ENCODE measurements at regions not wholly inside any gene's neighbourhood (a gene's known extent, or its start where the extent isn't known, plus 50 kb on each side); places are given as distances from the start of the nearest gene placed in this dataset.

DNA sequence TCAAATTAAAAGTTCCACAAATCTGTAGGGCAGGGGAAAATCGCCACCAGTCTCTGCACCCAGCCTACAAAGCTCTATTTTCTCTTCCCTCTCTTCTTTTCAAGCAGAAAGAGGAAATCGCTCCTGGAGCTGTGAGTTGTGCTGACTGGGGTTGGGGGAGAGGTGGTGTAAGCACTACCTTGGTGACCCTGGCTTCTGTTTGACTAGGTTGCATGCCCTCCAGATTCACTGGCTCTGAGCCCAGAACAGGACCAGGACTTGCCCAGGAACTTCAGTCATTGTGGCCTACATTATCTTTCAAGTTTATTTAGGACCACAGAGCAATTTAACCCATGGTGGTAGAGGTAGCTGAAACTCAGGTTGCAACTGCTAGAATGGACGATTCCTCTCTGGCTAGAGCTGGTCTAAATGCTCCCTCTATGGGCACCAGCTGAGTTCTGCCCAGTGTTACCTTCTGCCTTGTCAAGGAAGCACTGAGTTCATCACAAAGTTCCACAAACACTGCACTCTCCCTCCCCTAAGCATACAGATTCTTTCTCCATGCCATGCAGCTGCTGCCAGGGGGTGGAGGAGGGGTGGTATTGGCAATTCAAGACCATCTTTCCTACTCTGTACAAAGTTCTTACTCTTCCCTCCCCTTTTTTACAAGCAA is 122.0 kb upstream of the BMP5 start:
- no peaks in the 10 kb centered on the region for H3K79me2 ChIP-seq (ENCODE audit: insufficient read depth)
- no peaks in the 10 kb centered on the region for H3K9me3 ChIP-seq (ENCODE audit: low read depth)
- no peak overlapping the region for H2AFZ ChIP-seq
- in situ Hi-C loops (cut with MboI): loop anchor here (25.0 kb wide), 1 partner anchor 565 kb away; no protein-coding TSS in a partner anchor
- H3K27me3 ChIP-seq (replicated peaks; ENCODE audit: insufficient read depth): no peaks in the 10 kb centered on the region
- no peak overlapping the region for H3K27ac ChIP-seq
- DNase-seq: no peak
- H3K9me2 ChIP-seq (ENCODE audit: insufficient read depth): no peaks in the 10 kb centered on the region
- no peak overlapping the region for H3K9ac ChIP-seq
- TF ChIP-seq EZH2phosphoT487 (IDR thresholded peaks at IDR 0.05; ENCODE audit: insufficient read depth, low read depth) (no peak), EZH2 (IDR thresholded peaks at IDR 0.05; ENCODE audit: insufficient read depth, poor library complexity, severe bottlenecking) (no peak)
- no peaks in the 10 kb centered on the region for H3K36me3 ChIP-seq (ENCODE audit: low read depth)
- H3K4me3 ChIP-seq: no peak overlapping the region
- no peaks in the 10 kb centered on the region for H3F3A ChIP-seq (ENCODE audit: insufficient read depth)
- no peak overlapping the region for H3K4me2 ChIP-seq (ENCODE audit: unreplicated experiment)
- 59 to 60% methylated on average over 3 of the region's 3 CpGs for WGBS, 2 experiments (ENCODE audit: low coverage in 1 of 2, low lambda C conversion rate in 2 of 2, missing lambda C conversion rate in 2 of 2)
- H4K20me1 ChIP-seq (ENCODE audit: insufficient read depth): no peaks in the 10 kb centered on the region
- H3K4me1 ChIP-seq (ENCODE audit: insufficient read depth): peaks cover 3% of the 10 kb centered on the region; the same call in 1 of the 2 replicates

DNA sequence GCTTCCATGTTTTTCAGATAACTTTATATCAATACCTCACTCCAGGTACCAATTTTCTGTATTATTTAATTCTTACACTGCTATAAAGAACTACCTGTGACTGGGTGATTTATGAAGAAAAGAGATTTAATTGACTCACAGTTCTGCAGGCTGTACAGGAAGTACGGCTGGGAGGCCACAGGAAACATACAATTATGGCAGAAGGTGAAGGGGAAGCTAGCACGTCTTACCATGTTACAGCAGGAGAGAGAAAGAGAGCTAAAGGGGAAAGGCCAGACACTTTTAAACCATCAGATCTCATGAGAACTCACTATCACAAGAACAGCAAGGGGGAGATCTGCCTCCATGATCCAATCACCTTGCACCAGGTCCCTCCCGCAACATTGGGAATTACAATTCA is 119.1 kb upstream of the BMP5 start:
- Histone ChIP-seq H3K79me2 (ENCODE audit: insufficient read depth) (no peaks in the 10 kb centered on the region), H3K9ac (no peak overlapping the region), H3K9me2 (ENCODE audit: insufficient read depth) (no peaks in the 10 kb centered on the region), H3K4me2 (ENCODE audit: unreplicated experiment) (no peak overlapping the region), H4K20me1 (ENCODE audit: insufficient read depth) (no peaks in the 10 kb centered on the region), H3K27ac (no peak overlapping the region), H3K9me3 (ENCODE audit: low read depth) (no peaks in the 10 kb centered on the region), H2AFZ (no peak overlapping the region), H3F3A (ENCODE audit: insufficient read depth) (no peaks in the 10 kb centered on the region), H3K36me3 (ENCODE audit: low read depth) (no peaks in the 10 kb centered on the region), H3K27me3 (replicated peaks; ENCODE audit: insufficient read depth) (no peaks in the 10 kb centered on the region), H3K4me1 (ENCODE audit: insufficient read depth) (no peaks in the 10 kb centered on the region), H3K4me3 (no peak overlapping the region)
- TF ChIP-seq EZH2phosphoT487 (IDR thresholded peaks at IDR 0.05; ENCODE audit: insufficient read depth, low read depth) (no peak), EZH2 (IDR thresholded peaks at IDR 0.05; ENCODE audit: insufficient read depth, poor library complexity, severe bottlenecking) (no peak)
- 67 to 77% methylated on average over 3 of the region's 3 CpGs for WGBS, 2 experiments (ENCODE audit: low coverage in 1 of 2, low lambda C conversion rate in 2 of 2, missing lambda C conversion rate in 2 of 2)
- DNase-seq: no peak
- in situ Hi-C loops (cut with MboI): loop anchor here (25.0 kb wide), 1 partner anchor 568 kb away; no protein-coding TSS in a partner anchor

DNA sequence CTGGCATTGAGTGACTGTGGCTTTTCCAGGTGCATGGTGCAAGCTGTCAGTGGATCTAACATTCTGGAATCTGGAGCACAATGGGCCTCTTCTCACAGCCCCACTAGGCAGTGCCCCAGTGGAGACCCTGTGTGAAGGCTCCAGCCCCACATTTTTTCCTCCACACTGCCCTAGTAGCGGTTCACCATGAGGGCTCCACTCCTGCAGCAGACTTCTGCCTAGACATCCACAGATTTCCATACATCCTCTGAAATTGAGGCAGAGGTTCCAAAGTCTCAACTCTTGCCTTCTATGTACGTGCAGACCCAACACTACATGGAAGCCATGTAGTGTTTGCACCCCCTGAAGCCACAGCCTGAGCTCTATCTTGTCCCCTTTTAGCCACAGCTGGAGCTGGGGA is 118.0 kb upstream of the BMP5 start:
- no peaks in the 10 kb centered on the region for H4K20me1 ChIP-seq (ENCODE audit: insufficient read depth)
- TF ChIP-seq EZH2phosphoT487 (IDR thresholded peaks at IDR 0.05; ENCODE audit: insufficient read depth, low read depth) (no peak), EZH2 (IDR thresholded peaks at IDR 0.05; ENCODE audit: insufficient read depth, poor library complexity, severe bottlenecking) (no peak)
- no peaks in the 10 kb centered on the region for H3K9me3 ChIP-seq (ENCODE audit: low read depth)
- H2AFZ ChIP-seq: no peak overlapping the region
- H3K27ac ChIP-seq: no peak overlapping the region
- no peaks in the 10 kb centered on the region for H3K9me2 ChIP-seq (ENCODE audit: insufficient read depth)
- DNase-seq: no peak
- no peak overlapping the region for H3K4me3 ChIP-seq
- no peak overlapping the region for H3K4me2 ChIP-seq (ENCODE audit: unreplicated experiment)
- no peaks in the 10 kb centered on the region for H3K36me3 ChIP-seq (ENCODE audit: low read depth)
- 31 to 46% methylated on average over 2 of the region's 2 CpGs for WGBS, 2 experiments (ENCODE audit: low coverage in 1 of 2, low lambda C conversion rate in 2 of 2, missing lambda C conversion rate in 2 of 2)
- H3K9ac ChIP-seq: no peak overlapping the region
- no peaks in the 10 kb centered on the region for H3K79me2 ChIP-seq (ENCODE audit: insufficient read depth)
- H3K27me3 ChIP-seq (replicated peaks; ENCODE audit: insufficient read depth): no peaks in the 10 kb centered on the region
- H3K4me1 ChIP-seq (ENCODE audit: insufficient read depth): no peaks in the 10 kb centered on the region
- in situ Hi-C loops (cut with MboI): loop anchor here (25.0 kb wide), 1 partner anchor 569 kb away; no protein-coding TSS in a partner anchor
- H3F3A ChIP-seq (ENCODE audit: insufficient read depth): no peaks in the 10 kb centered on the region

DNA sequence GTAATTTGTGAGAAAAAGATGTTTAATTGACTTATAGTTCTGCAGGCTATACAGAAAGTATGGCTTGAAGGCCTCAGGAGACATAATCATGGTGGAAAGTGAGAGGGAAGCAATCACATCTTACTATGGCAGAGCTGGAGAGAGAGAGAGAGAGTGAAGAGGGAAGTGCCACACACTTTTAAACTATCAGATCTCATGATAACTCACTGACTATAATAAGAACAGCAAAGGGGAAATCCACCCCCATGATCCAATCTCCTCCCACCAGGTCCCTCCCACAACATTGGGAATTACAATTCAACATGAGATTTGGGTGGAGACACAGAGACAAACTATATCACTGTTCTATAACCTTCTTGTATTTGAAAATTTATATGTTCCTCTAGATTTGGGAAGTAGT is 117.2 kb upstream of the BMP5 start:
- Histone ChIP-seq H3K9ac (no peak overlapping the region), H2AFZ (no peak overlapping the region), H4K20me1 (ENCODE audit: insufficient read depth) (no peaks in the 10 kb centered on the region), H3K4me2 (ENCODE audit: unreplicated experiment) (no peak overlapping the region), H3K79me2 (ENCODE audit: insufficient read depth) (no peaks in the 10 kb centered on the region), H3F3A (ENCODE audit: insufficient read depth) (no peaks in the 10 kb centered on the region), H3K27ac (no peak overlapping the region), H3K36me3 (ENCODE audit: low read depth) (no peaks in the 10 kb centered on the region), H3K9me3 (ENCODE audit: low read depth) (no peaks in the 10 kb centered on the region), H3K4me3 (no peak overlapping the region), H3K4me1 (ENCODE audit: insufficient read depth) (no peaks in the 10 kb centered on the region), H3K9me2 (ENCODE audit: insufficient read depth) (no peaks in the 10 kb centered on the region), H3K27me3 (replicated peaks; ENCODE audit: insufficient read depth) (no peaks in the 10 kb centered on the region)
- TF ChIP-seq EZH2 (IDR thresholded peaks at IDR 0.05; ENCODE audit: insufficient read depth, poor library complexity, severe bottlenecking) (no peak), EZH2phosphoT487 (IDR thresholded peaks at IDR 0.05; ENCODE audit: insufficient read depth, low read depth) (no peak)
- no peak for DNase-seq
- in situ Hi-C loops (cut with MboI): loop anchor here (25.0 kb wide), 1 partner anchor 570 kb away; no protein-coding TSS in a partner anchor

Data from GM23248 (cell line).